ENCODE measurements at regions not wholly inside any gene's neighbourhood (a gene's known extent, or its start where the extent isn't known, plus 50 kb on each side); places are given as distances from the start of the nearest gene placed in this dataset.
"Not testable (repeated sequence)": the region's sequence is repeated elsewhere in the genome, so short reads cannot be mapped to it uniquely, and the experiment has no call there.

DNA sequence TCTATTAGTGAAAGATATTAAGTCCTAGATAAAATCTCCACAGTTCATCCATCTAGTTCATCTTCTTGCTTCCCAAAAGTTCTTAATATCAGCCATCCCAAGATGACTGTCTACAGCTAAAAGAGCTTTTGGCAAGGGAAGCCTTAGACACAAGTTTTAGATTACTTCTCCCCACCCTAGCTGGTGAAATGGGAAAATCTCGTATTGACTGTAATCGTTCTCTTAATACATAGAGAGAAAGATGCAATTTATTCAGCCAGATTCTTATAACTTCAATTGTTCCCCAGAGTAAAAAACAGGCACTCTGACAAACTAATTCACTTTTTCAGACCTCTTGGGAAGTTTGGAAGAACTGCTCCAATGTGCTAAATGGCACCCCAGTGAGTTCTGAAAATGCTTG, 1439.6 kb upstream of the C9orf72 start:
- no peaks in the 10 kb centered on the region for H3K4me1 ChIP-seq
- H3K9me3 ChIP-seq = no peaks in the 10 kb centered on the region
- in situ Hi-C loops (cut with MboI; ENCODE audit: low sequenced_read_pairs) = no loop called here
- H3K27me3 ChIP-seq (ENCODE audit: low read depth) = no peaks in the 10 kb centered on the region
- no peak overlapping the region for H3K4me3 ChIP-seq
- DNase-seq (ENCODE audit: low spot score in 2 of 2) = no peak
- no peaks in the 10 kb centered on the region for H3K36me3 ChIP-seq (replicated peaks)

DNA sequence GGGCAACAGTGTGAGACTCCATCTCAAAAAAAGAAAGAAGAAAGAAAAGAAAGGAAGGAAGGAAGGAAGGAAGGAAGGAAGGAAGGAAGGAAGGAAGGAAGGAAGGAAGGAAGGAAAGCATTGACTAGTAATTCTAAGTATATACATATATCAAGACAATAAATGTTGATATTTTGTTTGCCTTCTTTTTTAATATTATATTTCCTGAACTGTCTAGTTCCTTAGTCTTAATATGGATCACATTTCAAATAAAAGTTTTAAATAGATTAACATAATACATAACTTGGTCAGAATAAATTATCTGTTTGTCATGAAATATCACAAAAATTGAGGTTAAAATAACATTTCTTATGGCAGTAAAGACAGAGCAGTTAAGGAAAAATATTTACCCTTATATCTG, 1448.4 kb upstream of the C9orf72 start:
- Histone ChIP-seq H3K27me3 (ENCODE audit: low read depth) (no peaks in the 10 kb centered on the region), H3K36me3 (replicated peaks) (no peaks in the 10 kb centered on the region), H3K4me1 (no peaks in the 10 kb centered on the region), H3K9me3 (no peaks in the 10 kb centered on the region), H3K4me3 (no peak overlapping the region)
- DNase-seq (ENCODE audit: low spot score in 2 of 2) = no peak
- in situ Hi-C loops (cut with MboI; ENCODE audit: low sequenced_read_pairs) = no loop called here

DNA sequence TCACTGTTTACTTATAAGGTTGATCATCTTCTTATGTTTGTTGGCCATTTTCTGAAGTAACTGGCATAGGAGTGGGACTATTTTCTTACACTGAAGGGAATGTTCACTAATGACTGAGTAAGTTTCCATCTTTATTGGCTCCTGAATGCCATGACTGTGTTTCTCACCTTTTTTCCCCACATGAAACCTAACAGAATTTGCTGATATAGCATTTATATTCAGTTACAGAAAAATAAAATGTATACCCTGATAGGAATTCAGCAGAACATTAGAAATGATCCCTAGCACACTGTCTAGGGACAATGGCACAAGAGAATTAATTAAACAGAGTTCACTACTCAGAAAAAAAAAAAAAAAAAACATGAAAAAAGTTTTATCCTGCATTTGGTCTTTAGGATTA, 1465.1 kb upstream of the C9orf72 start:
- no peaks in the 10 kb centered on the region for H3K9me3 ChIP-seq
- H3K27me3 ChIP-seq (ENCODE audit: low read depth) = no peaks in the 10 kb centered on the region
- in situ Hi-C loops (cut with MboI; ENCODE audit: low sequenced_read_pairs) = no loop called here
- no peak for DNase-seq (ENCODE audit: low spot score in 2 of 2)
- no peak overlapping the region for H3K4me3 ChIP-seq
- no peaks in the 10 kb centered on the region for H3K36me3 ChIP-seq (replicated peaks)
- no peaks in the 10 kb centered on the region for H3K4me1 ChIP-seq

DNA sequence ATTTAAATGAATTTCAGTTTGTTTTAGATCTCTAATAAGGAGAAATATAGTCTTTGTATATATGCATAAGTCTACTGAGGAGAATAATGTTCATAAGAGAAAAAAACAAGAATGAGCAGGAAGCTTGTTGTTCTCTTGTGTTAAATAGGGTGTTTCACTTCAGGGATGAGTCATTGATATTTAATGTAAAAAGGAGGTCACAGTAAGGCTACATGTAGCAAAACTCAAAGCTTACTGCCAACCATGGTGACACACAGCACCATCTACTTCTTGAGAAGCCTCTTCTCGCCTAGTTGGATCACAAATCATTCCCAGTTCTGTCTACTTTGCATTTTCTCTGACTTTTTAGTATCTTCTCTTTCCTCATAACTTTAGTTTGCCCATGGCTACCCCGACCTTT, 1466.0 kb upstream of the C9orf72 start:
- DNase-seq (ENCODE audit: low spot score in 2 of 2) = no peak
- Histone ChIP-seq H3K36me3 (replicated peaks) (no peaks in the 10 kb centered on the region), H3K9me3 (no peaks in the 10 kb centered on the region), H3K4me3 (no peak overlapping the region), H3K27me3 (ENCODE audit: low read depth) (no peaks in the 10 kb centered on the region), H3K4me1 (no peaks in the 10 kb centered on the region)
- in situ Hi-C loops (cut with MboI; ENCODE audit: low sequenced_read_pairs) = no loop called here

DNA sequence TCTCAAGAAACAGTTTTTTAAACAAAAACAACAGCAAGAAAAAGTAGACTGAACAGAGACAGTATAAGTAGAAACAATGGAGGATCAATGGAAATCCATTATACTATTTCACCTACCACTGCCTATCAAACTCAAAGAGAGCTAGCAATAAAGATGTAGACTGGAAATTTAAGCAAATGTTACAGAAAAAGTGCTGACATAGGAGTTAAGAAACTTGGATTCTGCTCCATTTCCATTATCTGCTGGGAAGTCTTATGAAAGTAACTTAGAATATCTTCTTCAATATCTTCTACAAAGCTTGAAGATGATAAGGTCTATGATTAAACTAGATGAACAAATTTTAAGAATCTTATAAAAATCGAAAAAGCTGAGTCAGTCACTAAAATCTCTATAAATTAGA, 1469.8 kb upstream of the C9orf72 start:
- H3K36me3 ChIP-seq (replicated peaks) = no peaks in the 10 kb centered on the region
- H3K27me3 ChIP-seq (ENCODE audit: low read depth) = no peaks in the 10 kb centered on the region
- DNase-seq (ENCODE audit: low spot score in 2 of 2) = no peak
- H3K4me1 ChIP-seq = no peaks in the 10 kb centered on the region
- H3K9me3 ChIP-seq = no peaks in the 10 kb centered on the region
- H3K4me3 ChIP-seq = no peak overlapping the region
- in situ Hi-C loops (cut with MboI; ENCODE audit: low sequenced_read_pairs) = no loop called here

DNA sequence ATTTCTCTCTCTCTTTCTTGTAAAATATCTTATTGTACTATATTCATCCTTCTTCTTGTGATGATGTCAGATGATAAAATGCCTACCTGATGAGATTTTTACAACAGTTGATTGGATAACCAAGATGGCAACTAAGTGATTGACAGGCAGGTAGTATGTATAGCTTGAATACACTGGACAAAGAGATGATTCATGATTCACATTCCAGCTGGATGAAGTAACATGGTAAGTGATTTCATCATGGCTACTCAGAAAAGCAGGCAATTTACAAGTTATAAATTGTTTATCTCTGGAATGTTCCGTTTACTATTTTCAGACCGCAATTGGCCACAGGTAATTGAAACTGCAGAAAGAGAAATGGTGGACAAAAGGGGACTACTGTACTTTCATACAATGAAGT, 1471.7 kb upstream of the C9orf72 start:
- H3K36me3 ChIP-seq (replicated peaks) = no peaks in the 10 kb centered on the region
- no peaks in the 10 kb centered on the region for H3K27me3 ChIP-seq (ENCODE audit: low read depth)
- in situ Hi-C loops (cut with MboI; ENCODE audit: low sequenced_read_pairs) = no loop called here
- H3K9me3 ChIP-seq = no peaks in the 10 kb centered on the region
- DNase-seq (ENCODE audit: low spot score in 2 of 2) = no peak
- no peak overlapping the region for H3K4me3 ChIP-seq
- H3K4me1 ChIP-seq = no peaks in the 10 kb centered on the region

DNA sequence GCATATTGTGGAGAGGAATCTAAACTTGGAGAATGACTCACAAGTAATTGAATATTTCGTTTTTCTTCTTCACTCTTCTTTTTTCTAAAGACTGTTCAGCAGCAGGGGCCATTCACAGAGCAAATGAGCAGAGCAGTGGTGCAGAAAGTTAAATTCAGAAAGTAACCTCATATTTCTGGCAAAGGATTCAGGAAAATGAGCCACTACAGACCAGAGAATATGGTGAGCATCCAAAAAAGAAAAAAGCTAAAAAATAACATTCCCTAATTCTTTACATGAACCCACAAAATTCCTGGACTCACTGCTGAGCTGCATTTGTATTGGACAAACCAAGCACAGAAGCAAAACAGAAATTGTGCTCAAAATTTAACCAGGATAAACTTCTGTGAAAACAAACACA, 1486.8 kb upstream of the C9orf72 start:
- in situ Hi-C loops (cut with MboI; ENCODE audit: low sequenced_read_pairs) = no loop called here
- no peaks in the 10 kb centered on the region for H3K27me3 ChIP-seq (ENCODE audit: low read depth)
- H3K4me3 ChIP-seq = no peak overlapping the region
- no peak for DNase-seq (ENCODE audit: low spot score in 2 of 2)
- H3K4me1 ChIP-seq = no peaks in the 10 kb centered on the region
- H3K9me3 ChIP-seq = no peaks in the 10 kb centered on the region
- H3K36me3 ChIP-seq (replicated peaks) = no peaks in the 10 kb centered on the region

DNA sequence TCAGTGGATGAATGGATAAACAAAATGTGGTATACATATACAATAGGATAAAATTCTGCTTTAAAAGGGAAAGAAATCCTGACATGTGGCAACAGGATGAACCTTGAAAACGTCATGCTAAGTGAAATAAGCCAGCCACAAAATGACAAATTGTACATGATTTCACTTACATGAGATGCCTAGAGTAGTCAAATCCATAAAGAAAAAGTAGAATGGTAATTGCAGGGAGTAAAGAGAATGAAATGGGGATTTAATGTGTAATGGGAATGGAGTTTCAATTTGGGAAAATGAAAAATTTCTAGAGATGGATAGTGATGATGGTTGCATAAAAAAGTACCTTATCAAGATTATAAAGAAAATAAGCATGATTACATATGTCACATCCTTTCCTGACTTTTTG, 1489.2 kb upstream of the C9orf72 start:
- DNase-seq (ENCODE audit: low spot score in 2 of 2) = no peak
- Histone ChIP-seq H3K36me3 (replicated peaks) (no peaks in the 10 kb centered on the region), H3K27me3 (ENCODE audit: low read depth) (no peaks in the 10 kb centered on the region), H3K4me3 (no peak overlapping the region), H3K9me3 (no peaks in the 10 kb centered on the region), H3K4me1 (no peaks in the 10 kb centered on the region)
- in situ Hi-C loops (cut with MboI; ENCODE audit: low sequenced_read_pairs) = no loop called here

DNA sequence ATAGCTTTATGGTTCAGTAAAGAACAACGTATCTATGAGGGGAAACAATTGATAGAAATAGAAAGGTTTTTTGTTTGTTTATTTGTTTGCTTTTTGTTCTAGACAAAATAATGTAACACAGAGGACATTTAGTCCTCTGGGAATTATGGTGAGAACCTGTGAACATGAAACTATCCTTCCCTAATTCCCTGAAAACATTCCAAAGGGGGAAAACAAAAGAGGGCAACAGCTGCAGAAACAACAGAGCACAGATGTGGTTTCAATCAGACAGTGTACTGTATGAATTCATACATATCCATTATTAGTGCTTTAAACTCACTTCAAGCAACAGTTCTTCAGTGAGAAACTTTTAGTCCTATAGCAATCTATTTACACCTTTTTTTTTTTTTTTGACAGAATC, 1489.8 kb upstream of the C9orf72 start:
- in situ Hi-C loops (cut with MboI; ENCODE audit: low sequenced_read_pairs) = no loop called here
- no peak for DNase-seq (ENCODE audit: low spot score in 2 of 2)
- Histone ChIP-seq H3K9me3 (no peaks in the 10 kb centered on the region), H3K27me3 (ENCODE audit: low read depth) (no peaks in the 10 kb centered on the region), H3K36me3 (replicated peaks) (no peaks in the 10 kb centered on the region), H3K4me3 (no peak overlapping the region), H3K4me1 (no peaks in the 10 kb centered on the region)

DNA sequence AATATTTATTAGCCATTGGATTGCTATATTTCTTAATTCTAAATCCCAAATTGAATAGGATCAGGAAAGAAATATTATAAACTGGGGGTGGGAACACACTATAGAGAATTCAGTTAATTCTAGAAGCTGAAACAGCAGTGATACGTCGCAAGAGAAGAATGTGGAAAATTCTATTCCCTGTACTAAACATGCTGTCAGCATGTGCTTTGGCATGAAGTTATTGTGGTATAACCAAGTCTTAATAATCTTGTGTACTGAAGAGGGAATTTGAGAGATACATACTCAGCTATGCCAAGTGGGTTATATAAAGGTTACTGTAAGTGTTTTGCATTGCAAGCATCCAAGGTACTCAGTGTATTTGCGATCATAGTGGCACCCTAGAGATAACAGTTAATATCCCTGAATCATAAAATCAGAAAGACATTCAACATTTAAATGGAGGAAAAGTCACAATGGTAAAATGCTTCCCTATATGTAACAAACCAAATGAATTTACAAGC, 1492.9 kb upstream of the C9orf72 start:
- H3K27me3 ChIP-seq (ENCODE audit: low read depth) = no peaks in the 10 kb centered on the region
- in situ Hi-C loops (cut with MboI; ENCODE audit: low sequenced_read_pairs) = no loop called here
- DNase-seq (ENCODE audit: low spot score in 2 of 2) = no peak
- no peak overlapping the region for H3K4me3 ChIP-seq
- H3K36me3 ChIP-seq (replicated peaks) = no peaks in the 10 kb centered on the region
- H3K4me1 ChIP-seq = no peaks in the 10 kb centered on the region
- no peaks in the 10 kb centered on the region for H3K9me3 ChIP-seq

DNA sequence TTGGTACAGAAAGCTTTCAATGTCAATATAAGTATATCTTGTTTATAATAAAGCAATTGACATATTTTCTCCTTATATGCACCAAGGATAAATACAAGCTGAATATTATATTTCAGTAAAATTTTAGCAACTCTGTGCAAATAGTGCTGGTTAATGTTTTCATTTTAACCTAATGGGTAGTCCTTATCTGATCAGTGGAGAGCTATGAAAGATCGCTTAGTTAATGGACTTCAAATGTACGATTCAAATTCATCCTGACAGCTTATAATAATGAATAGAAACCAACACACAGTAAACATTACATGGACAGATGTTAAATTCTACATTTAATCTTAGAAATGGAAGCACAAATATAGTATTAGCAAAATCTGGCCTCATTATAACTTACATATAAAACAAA, 1495.2 kb upstream of the C9orf72 start:
- in situ Hi-C loops (cut with MboI; ENCODE audit: low sequenced_read_pairs) = no loop called here
- Histone ChIP-seq H3K9me3 (no peaks in the 10 kb centered on the region), H3K36me3 (replicated peaks) (no peaks in the 10 kb centered on the region), H3K4me3 (no peak overlapping the region), H3K27me3 (ENCODE audit: low read depth) (no peaks in the 10 kb centered on the region), H3K4me1 (no peaks in the 10 kb centered on the region)
- DNase-seq (ENCODE audit: low spot score in 2 of 2) = no peak

DNA sequence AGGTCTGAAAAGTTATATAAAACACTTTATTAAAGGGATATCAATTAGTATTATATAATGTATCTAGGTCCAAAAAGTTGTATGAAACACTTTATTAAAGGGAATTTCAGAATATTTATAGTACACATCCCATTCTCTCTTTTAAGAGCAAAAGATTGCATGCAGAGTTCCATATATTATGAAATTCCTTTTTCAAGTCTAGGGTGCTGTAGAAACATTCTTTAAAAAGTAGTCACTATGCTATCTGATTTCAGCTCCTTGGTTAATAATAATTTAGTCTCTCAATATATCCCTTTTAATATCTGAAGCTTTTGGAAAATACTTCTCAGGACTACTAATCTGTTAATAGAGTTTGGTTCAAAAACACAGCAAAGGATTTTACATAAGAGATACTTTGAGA, 1496.1 kb upstream of the C9orf72 start:
- in situ Hi-C loops (cut with MboI; ENCODE audit: low sequenced_read_pairs) = no loop called here
- DNase-seq (ENCODE audit: low spot score in 2 of 2) = no peak
- no peak overlapping the region for H3K4me3 ChIP-seq
- H3K4me1 ChIP-seq = no peaks in the 10 kb centered on the region
- H3K9me3 ChIP-seq = no peaks in the 10 kb centered on the region
- H3K36me3 ChIP-seq (replicated peaks) = no peaks in the 10 kb centered on the region
- H3K27me3 ChIP-seq (ENCODE audit: low read depth) = no peaks in the 10 kb centered on the region

DNA sequence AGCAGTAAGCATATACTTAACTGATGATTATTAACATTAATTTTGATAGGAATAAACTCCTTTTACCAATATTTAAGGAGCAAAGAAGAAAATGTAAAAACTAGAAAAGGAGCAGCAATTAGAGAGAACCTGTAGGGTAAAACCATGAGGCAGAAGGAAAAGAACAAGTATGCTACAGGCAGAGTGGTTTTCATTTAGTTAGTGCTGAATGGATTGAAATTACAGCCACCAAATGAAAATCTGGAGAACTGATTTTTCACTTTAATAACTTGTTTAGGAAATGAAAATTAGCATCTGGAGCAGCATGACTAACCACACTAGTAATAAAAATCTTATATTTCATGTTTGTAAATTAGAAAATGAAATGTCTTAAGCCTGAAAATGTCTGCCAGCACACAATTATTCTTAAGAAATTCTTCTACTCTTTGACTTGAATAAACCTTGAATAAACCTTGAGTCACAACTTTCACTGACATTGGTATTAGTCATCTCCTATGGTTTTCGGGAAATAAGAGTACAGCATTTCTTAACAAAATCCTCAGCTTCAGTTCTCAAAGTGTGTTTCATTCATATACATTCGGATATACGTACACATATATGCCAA, 1504.9 kb upstream of the C9orf72 start:
- no peak for DNase-seq (ENCODE audit: low spot score in 2 of 2)
- no peaks in the 10 kb centered on the region for H3K4me1 ChIP-seq
- H3K9me3 ChIP-seq = no peaks in the 10 kb centered on the region
- H3K36me3 ChIP-seq (replicated peaks) = no peaks in the 10 kb centered on the region
- in situ Hi-C loops (cut with MboI; ENCODE audit: low sequenced_read_pairs) = no loop called here
- no peak overlapping the region for H3K4me3 ChIP-seq
- H3K27me3 ChIP-seq (ENCODE audit: low read depth) = no peaks in the 10 kb centered on the region

DNA sequence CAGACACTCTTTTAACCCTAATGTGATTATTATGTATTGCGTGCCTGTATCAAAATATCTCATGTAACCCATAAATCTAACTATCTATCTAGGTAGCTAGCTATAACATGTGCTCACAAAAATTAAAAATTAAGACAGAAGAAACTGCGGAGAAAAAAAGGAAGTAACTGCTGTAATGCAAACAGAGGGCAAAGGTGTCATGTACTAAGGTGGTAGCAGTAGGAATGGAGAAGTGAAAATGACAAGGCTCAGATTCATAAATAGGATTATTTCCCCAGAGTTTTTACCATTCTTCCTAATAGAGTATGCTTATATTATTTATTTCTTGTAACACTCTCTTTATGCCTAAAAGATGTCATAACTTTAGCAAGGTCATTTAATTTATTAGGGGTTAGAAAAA, 1527.5 kb upstream of the C9orf72 start:
- Histone ChIP-seq H3K36me3 (replicated peaks) (no peaks in the 10 kb centered on the region), H3K4me3 (no peak overlapping the region), H3K9me3 (no peaks in the 10 kb centered on the region), H3K4me1 (no peaks in the 10 kb centered on the region), H3K27me3 (ENCODE audit: low read depth) (no peaks in the 10 kb centered on the region)
- in situ Hi-C loops (cut with MboI; ENCODE audit: low sequenced_read_pairs) = no loop called here
- no peak for DNase-seq (ENCODE audit: low spot score in 2 of 2)

DNA sequence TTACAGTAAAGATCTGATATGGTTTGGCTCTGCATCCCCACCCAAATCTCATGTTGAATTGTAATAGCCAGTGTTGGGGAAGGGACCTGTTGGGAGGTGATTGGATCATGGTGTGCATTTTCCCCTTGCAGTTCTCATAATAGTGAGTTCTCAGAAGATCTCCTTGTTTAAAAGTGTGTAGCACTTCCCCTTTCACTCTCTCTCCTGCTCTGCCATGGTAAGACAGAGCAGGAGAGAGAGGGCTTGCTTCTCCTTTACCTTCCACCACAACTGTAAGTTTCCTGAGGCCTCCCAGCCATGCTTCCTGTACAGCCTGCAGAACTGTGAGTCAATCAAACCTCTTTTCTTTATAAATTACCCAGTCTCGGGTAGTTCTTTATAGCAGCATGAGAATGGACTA, 1530.9 kb upstream of the C9orf72 start:
- H3K27me3 ChIP-seq (ENCODE audit: low read depth); H3K4me1 ChIP-seq; H3K9me3 ChIP-seq; H3K36me3 ChIP-seq (replicated peaks); DNase-seq (ENCODE audit: low spot score in 2 of 2); H3K4me3 ChIP-seq; in situ Hi-C loops (cut with MboI; ENCODE audit: low sequenced_read_pairs): not testable (repeated sequence)

All from HAP-1 (cell line).